SK-N-MC (cell line): ENCODE measurements at regions not wholly inside any gene's neighbourhood (a gene's known extent, or its start where the extent isn't known, plus 50 kb on each side); places are given as distances from the start of the nearest gene placed in this dataset.
"Not testable (repeated sequence)": the region's sequence is repeated elsewhere in the genome, so short reads cannot be mapped to it uniquely, and the experiment has no call there.

Source experiments
- DNase-seq: peaks from one replicate; pipeline ENCODE4 v3.0.0-alpha.2; 2011; ENCODE audit warnings: low read depth, low spot score
- H3K27ac ChIP-seq: fragments of 200-600 bp; sonication (generic); 2 replicates; pipeline ENCODE4 v1.5.1; 2016; ENCODE audit warnings: mixed run types
- H3K36me3 ChIP-seq: fragments of 200-600 bp; sonication (generic); 2 replicates; pipeline ENCODE4 v1.6.1; 2017; ENCODE audit warnings: antibody characterized with exemption, low read length, mixed read lengths; ENCODE audit not compliant: insufficient read depth
- H3K4me3 ChIP-seq: fragments of 200-600 bp; sonication (generic); 2 replicates; pipeline ENCODE4 v1.5.1; 2016
- H3K9ac ChIP-seq: fragments of 200-600 bp; sonication (generic); 2 replicates; pipeline ENCODE4 v1.8.0; 2017; ENCODE audit warnings: mixed run types, mixed read lengths; ENCODE audit not compliant: insufficient read length
- H3K9me3 ChIP-seq: fragments of 200-600 bp; sonication (generic); 2 replicates; pipeline ENCODE4 v1.6.1; 2017; ENCODE audit warnings: low read depth, mild to moderate bottlenecking, antibody characterized with exemption, low read length, moderate library complexity, mixed read lengths
- EZH2 ChIP-seq: fragments of 200-600 bp; sonication (generic); IDR thresholded peaks from one replicate; pipeline ENCODE4 v1.6.1; 2017; ENCODE audit warnings: antibody characterized with exemption
- FOXP2 ChIP-seq: optimal IDR thresholded peaks from 2 replicates; pipeline ENCODE3; 2011; ENCODE audit warnings: mild to moderate bottlenecking, moderate library complexity; ENCODE audit not compliant: insufficient read depth; ENCODE audit errors: extremely low read length, control extremely low read depth
- POLR2AphosphoS5 ChIP-seq: IDR thresholded peaks from 2 replicates; pipeline ENCODE4 v1.6.1; 2012; ENCODE audit warnings: mild to moderate bottlenecking, low read depth, low read length, borderline replicate concordance

GRCh38 chr10:8852546-8852945 lies 798.1 kb downstream of the GATA3 start:
- H3K27ac ChIP-seq: no peak overlapping the region
- TF ChIP-seq EZH2: no peak
- TF ChIP-seq FOXP2: no peak
- TF ChIP-seq POLR2AphosphoS5: no peak
- H3K9me3 ChIP-seq: no peaks in the 10 kb centered on the region
- H3K4me3 ChIP-seq: no peak overlapping the region
- H3K36me3 ChIP-seq: no peaks in the 10 kb centered on the region
- DNase-seq: no peak
- no peak overlapping the region for H3K9ac ChIP-seq

DNA sequence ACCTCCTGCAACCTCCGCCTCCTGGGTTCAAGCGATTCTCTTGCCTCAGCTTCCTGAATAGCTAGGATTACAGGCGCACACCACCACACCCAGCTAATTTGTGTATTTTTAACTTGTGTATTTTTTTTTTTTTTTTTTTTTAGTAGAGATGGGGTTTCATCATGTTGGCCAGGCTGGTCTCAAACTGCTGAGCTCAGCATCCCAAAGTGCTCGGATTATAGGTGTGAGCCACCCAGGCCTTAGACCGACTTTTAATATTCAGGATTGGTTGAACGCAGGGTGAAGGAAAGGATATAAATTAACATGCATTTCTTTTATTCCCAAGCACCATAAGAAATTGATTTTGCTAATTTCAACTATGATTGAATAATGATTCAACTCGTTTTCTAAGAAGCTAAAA lies 798.6 kb downstream of the GATA3 start:
- no peak overlapping the region for H3K9ac ChIP-seq
- TF ChIP-seq POLR2AphosphoS5 (no peak), FOXP2 (no peak), EZH2 (no peak)
- H3K4me3 ChIP-seq: no peak overlapping the region
- H3K27ac ChIP-seq: no peak overlapping the region
- H3K36me3 ChIP-seq: no peaks in the 10 kb centered on the region
- H3K9me3 ChIP-seq: no peaks in the 10 kb centered on the region
- DNase-seq: no peak

- not testable (repeated sequence) for H3K9ac ChIP-seq, H3K4me3 ChIP-seq, DNase-seq, H3K36me3 ChIP-seq, H3K27ac ChIP-seq, H3K9me3 ChIP-seq
Measured at GRCh38 chr10:8868924-8869323, 814.4 kb downstream of the GATA3 start.

- DNase-seq: no peak
- no peaks in the 10 kb centered on the region for H3K36me3 ChIP-seq
- no peak overlapping the region for H3K4me3 ChIP-seq
- no peaks in the 10 kb centered on the region for H3K9me3 ChIP-seq
- TF ChIP-seq FOXP2 (no peak), EZH2 (no peak), POLR2AphosphoS5 (no peak)
- no peak overlapping the region for H3K27ac ChIP-seq
- no peak overlapping the region for H3K9ac ChIP-seq
Measured at GRCh38 chr10:8873310-8873709, 818.8 kb downstream of the GATA3 start.

GRCh38 chr10:8874268-8874667 lies 819.8 kb downstream of the GATA3 start:
- no peak overlapping the region for H3K4me3 ChIP-seq
- H3K36me3 ChIP-seq: no peaks in the 10 kb centered on the region
- no peak overlapping the region for H3K27ac ChIP-seq
- no peaks in the 10 kb centered on the region for H3K9me3 ChIP-seq
- DNase-seq: no peak
- no peak overlapping the region for H3K9ac ChIP-seq
- TF ChIP-seq FOXP2 (no peak), EZH2 (no peak), POLR2AphosphoS5 (no peak)

DNA sequence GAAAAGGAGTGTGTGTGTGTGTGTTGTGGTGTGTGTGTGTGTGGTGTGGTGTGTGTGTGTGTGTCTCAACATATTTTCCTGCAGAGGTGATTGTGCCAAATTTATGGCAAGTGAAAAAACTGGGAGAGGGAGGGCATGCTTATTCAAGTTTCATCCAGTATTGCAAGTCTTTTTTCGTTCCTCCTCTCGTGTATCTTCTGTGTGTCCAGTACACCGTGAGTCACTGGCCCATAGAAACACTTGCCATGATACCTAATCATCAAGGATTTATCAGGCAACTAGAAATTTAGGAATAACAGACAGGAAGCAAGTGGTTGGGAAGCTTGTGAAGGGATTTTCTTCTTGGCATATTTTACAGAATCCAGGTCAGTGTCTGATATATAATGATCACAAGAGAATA lies 820.5 kb downstream of the GATA3 start:
- Histone ChIP-seq H3K9ac (no peak overlapping the region), H3K9me3 (no peaks in the 10 kb centered on the region), H3K4me3 (no peak overlapping the region), H3K27ac (no peak overlapping the region), H3K36me3 (no peaks in the 10 kb centered on the region)
- TF ChIP-seq FOXP2: no peak
- TF ChIP-seq EZH2: no peak
- no peak for TF ChIP-seq POLR2AphosphoS5
- no peak for DNase-seq

- H3K9me3 ChIP-seq: no peaks in the 10 kb centered on the region
- no peak overlapping the region for H3K4me3 ChIP-seq
- no peak overlapping the region for H3K9ac ChIP-seq
- no peak overlapping the region for H3K27ac ChIP-seq
- no peak for DNase-seq
- TF ChIP-seq POLR2AphosphoS5 (no peak), EZH2 (no peak), FOXP2 (no peak)
- no peaks in the 10 kb centered on the region for H3K36me3 ChIP-seq
Measured at GRCh38 chr10:8876171-8876570, 821.7 kb downstream of the GATA3 start.

- no peaks in the 10 kb centered on the region for H3K9me3 ChIP-seq
- TF ChIP-seq EZH2: no peak
- TF ChIP-seq FOXP2: no peak
- no peak for TF ChIP-seq POLR2AphosphoS5
- no peak for DNase-seq
- H3K36me3 ChIP-seq: no peaks in the 10 kb centered on the region
- no peak overlapping the region for H3K9ac ChIP-seq
- no peak overlapping the region for H3K4me3 ChIP-seq
- H3K27ac ChIP-seq: no peak overlapping the region
Measured at GRCh38 chr10:8889538-8889937, 835.0 kb downstream of the GATA3 start.

DNA sequence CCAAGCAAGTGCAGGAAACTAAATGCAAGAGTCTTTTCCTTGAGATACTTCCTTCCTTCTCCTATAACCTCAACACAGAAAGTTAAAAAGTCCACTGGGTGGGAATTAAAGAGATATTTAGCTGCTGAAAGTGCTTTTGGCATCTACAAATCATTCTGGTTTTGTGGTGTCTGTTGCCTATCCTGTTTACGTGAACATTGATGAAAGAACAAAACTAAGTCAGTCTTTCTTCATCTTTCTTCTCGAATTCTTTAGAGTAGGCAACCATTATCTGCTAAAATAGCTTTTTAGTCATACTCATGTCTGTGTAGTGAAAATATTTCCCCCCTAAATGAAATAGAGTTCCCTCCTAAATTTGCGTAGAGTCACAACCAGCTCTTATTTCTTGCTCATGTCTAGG lies 838.6 kb downstream of the GATA3 start:
- DNase-seq: no peak
- no peak overlapping the region for H3K9ac ChIP-seq
- no peak overlapping the region for H3K27ac ChIP-seq
- TF ChIP-seq EZH2: no peak
- no peak for TF ChIP-seq FOXP2
- no peak for TF ChIP-seq POLR2AphosphoS5
- H3K36me3 ChIP-seq: no peaks in the 10 kb centered on the region
- H3K4me3 ChIP-seq: no peak overlapping the region
- H3K9me3 ChIP-seq: no peaks in the 10 kb centered on the region
